ENCODE measurements at regions not wholly inside any gene's neighbourhood (a gene's known extent, or its start where the extent isn't known, plus 50 kb on each side); places are given as distances from the start of the nearest gene placed in this dataset.
"Not testable (repeated sequence)": the region's sequence is repeated elsewhere in the genome, so short reads cannot be mapped to it uniquely, and the experiment has no call there.

DNA sequence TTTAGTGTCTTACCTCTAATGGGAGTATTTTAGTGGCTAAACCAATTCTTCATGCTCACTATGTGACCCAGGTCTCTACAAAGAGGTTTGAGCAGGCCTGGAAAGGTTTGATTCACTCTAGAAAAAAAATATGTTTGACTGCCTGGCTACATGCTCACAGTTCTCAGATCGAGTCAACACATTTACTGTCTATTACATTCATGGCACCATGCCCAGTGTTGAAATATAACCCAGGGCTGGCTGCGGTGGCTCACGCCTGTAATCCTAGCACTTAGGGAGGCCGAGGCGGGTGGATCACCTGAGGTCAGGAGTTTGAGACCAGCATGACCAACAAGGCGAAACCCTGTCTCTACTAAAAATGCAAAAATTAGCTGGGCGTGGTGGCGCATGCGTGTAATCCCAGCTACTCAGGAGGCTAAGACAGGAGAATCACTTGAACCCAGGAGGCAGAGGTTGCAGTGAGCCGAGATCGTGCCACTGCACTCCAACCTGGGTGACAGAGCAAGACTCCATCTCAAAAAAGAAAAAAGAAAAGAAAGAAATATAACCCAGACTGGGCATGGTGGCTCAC lies 543.8 kb downstream of the HAPSTR1 start:
- not testable (repeated sequence) for H3K9ac ChIP-seq (ENCODE audit: low read depth, low read length); H3K27me3 ChIP-seq (ENCODE audit: control insufficient read depth, insufficient read depth, low read length); H3K27ac ChIP-seq (ENCODE audit: low read depth, low read length); H3K4me3 ChIP-seq (ENCODE audit: low read depth, low read length); H3K36me3 ChIP-seq (ENCODE audit: control insufficient read depth, insufficient read depth, low read length); H3K4me1 ChIP-seq (ENCODE audit: control insufficient read depth, insufficient read depth, low read length)
- H3K9me3 ChIP-seq (ENCODE audit: control insufficient read depth, insufficient read depth, low read length) = peaks cover 12% of the 10 kb centered on the region; the same call in 1 of the 2 replicates

DNA sequence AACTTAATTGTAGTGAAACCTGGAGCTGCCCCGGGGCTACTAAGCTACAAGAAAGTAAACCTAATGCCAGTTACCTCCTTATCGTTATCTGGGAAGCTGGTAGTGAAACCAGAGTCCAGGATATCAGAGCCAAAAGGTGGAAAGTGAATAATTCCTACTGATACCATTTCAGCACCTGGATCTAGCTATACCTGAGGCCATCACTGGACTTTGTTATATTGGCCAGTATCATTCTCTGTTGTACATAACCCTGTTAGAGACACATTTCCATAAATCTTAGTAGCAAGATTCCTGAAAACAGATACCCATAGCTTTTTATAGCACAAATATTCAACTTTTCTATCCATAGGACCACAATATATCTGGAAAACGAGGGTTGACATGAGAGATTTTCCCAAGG lies 538.0 kb downstream of the GRIN2A start:
- Histone ChIP-seq H3K9ac (ENCODE audit: low read depth, low read length) (no peak overlapping the region), H3K9me3 (ENCODE audit: control insufficient read depth, insufficient read depth, low read length) (no peaks in the 10 kb centered on the region), H3K27me3 (ENCODE audit: control insufficient read depth, insufficient read depth, low read length) (no peaks in the 10 kb centered on the region), H3K36me3 (ENCODE audit: control insufficient read depth, insufficient read depth, low read length) (no peaks in the 10 kb centered on the region), H3K4me3 (ENCODE audit: low read depth, low read length) (no peak overlapping the region), H3K27ac (ENCODE audit: low read depth, low read length) (no peak overlapping the region), H3K4me1 (ENCODE audit: control insufficient read depth, insufficient read depth, low read length) (no peaks in the 10 kb centered on the region)

DNA sequence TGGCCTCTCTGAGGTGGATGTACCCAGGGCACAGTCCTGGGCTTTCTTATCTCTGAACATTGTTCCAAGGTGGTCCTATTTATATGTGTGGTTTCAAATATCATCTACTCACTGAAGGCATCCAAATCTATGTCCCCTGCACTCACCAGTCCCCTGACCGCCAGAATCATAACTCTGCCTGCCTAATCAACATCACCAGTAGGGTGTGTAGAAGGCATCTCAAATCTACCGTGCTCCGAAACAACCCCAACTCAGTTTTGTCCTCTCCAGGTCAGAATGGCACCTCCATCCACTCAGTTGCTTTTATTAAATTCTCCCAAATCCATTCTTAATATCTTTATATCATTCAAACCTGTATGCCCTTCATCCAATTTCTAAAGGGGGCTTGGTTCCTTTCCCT lies 536.3 kb downstream of the GRIN2A start:
- H3K9ac ChIP-seq (ENCODE audit: low read depth, low read length) = no peak overlapping the region
- no peaks in the 10 kb centered on the region for H3K4me1 ChIP-seq (ENCODE audit: control insufficient read depth, insufficient read depth, low read length)
- no peak overlapping the region for H3K4me3 ChIP-seq (ENCODE audit: low read depth, low read length)
- no peaks in the 10 kb centered on the region for H3K9me3 ChIP-seq (ENCODE audit: control insufficient read depth, insufficient read depth, low read length)
- no peak overlapping the region for H3K27ac ChIP-seq (ENCODE audit: low read depth, low read length)
- H3K36me3 ChIP-seq (ENCODE audit: control insufficient read depth, insufficient read depth, low read length) = no peaks in the 10 kb centered on the region
- no peaks in the 10 kb centered on the region for H3K27me3 ChIP-seq (ENCODE audit: control insufficient read depth, insufficient read depth, low read length)

DNA sequence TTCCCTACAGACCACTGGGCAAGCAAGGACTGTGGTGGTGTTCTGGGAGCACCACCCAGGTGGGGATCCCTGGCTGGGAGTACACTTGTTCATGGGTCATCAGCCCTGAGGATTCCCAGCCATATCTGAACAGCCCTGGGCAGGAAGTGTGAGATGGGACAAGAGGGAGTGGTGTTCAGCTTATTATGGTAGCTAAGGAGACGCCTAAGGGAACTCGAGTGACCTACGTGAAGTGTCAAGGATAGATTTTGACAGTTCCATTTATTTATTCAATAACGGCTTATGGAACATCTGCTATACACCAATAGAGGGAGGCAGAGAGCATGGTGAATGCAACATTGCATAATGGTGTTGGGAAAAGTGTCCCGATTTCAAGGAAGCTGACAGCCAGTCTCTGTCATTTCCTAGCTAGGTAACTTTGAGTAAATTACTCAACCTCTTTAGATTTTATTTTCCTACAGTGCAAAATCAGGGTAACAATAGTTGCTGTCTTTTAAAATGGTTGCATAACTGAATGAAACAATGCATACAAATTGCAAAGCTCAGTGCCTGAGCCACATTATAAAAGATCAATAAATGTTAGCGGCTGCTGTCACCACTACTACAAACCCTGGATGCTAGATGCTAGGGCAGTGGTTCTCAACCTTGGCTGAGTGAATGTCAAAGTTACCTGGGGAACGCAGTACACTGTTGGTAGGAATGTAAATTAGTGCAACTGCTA lies 534.1 kb downstream of the GRIN2A start:
- no peaks in the 10 kb centered on the region for H3K9me3 ChIP-seq (ENCODE audit: control insufficient read depth, insufficient read depth, low read length)
- no peak overlapping the region for H3K4me3 ChIP-seq (ENCODE audit: low read depth, low read length)
- H3K27me3 ChIP-seq (ENCODE audit: control insufficient read depth, insufficient read depth, low read length) = no peaks in the 10 kb centered on the region
- no peaks in the 10 kb centered on the region for H3K4me1 ChIP-seq (ENCODE audit: control insufficient read depth, insufficient read depth, low read length)
- H3K9ac ChIP-seq (ENCODE audit: low read depth, low read length) = no peak overlapping the region
- H3K36me3 ChIP-seq (ENCODE audit: control insufficient read depth, insufficient read depth, low read length) = no peaks in the 10 kb centered on the region
- H3K27ac ChIP-seq (ENCODE audit: low read depth, low read length) = no peak overlapping the region

DNA sequence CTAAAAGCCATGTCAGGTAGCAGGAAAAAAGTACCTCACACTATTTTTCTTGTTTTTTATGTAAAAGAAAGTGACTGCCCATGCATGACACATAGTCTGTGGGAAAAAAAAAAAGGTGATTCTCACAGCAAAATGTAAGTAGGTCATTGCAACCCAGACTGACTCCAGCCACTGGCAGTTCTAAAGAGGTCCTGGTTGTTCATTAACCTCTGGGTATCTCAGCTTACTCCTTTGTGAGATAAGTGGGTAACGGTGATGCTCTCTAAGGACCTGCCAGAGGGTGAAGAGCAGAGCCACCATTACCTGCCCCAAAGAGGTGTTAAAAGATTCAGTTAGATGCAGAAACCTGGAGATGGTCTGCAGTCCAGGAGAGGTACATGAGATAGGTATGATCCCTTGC lies 531.9 kb downstream of the GRIN2A start:
- Histone ChIP-seq H3K27ac (ENCODE audit: low read depth, low read length) (peak overlapping the region; percentile 67), H3K4me3 (ENCODE audit: low read depth, low read length) (no peak overlapping the region), H3K9me3 (ENCODE audit: control insufficient read depth, insufficient read depth, low read length) (no peaks in the 10 kb centered on the region), H3K9ac (ENCODE audit: low read depth, low read length) (no peak overlapping the region), H3K27me3 (ENCODE audit: control insufficient read depth, insufficient read depth, low read length) (no peaks in the 10 kb centered on the region), H3K4me1 (ENCODE audit: control insufficient read depth, insufficient read depth, low read length) (peaks cover 9% of the 10 kb centered on the region; the same call in 1 of the 2 replicates), H3K36me3 (ENCODE audit: control insufficient read depth, insufficient read depth, low read length) (no peaks in the 10 kb centered on the region)

DNA sequence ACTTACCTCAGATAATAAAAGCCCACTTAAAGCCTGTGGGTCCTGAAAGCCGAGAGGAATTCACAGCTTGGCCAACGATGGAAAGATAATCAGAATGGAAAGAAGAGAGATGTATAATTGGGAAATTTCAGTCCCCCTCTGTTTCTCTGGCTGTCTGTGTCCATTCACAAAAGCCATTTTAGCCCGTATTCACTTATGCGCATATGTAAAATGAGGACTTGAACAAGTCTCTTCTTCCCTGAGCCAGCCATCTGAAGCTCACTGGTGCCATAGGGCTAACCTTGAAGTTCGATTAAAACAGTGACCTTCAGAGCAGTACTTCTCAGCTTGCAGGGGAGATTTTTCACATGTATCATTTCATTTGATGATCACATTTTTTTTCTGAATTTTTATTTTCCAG lies 527.2 kb downstream of the GRIN2A start:
- no peak overlapping the region for H3K4me3 ChIP-seq (ENCODE audit: low read depth, low read length)
- H3K9me3 ChIP-seq (ENCODE audit: control insufficient read depth, insufficient read depth, low read length) = no peaks in the 10 kb centered on the region
- no peak overlapping the region for H3K27ac ChIP-seq (ENCODE audit: low read depth, low read length)
- no peak overlapping the region for H3K9ac ChIP-seq (ENCODE audit: low read depth, low read length)
- H3K4me1 ChIP-seq (ENCODE audit: control insufficient read depth, insufficient read depth, low read length) = peaks cover 9% of the 10 kb centered on the region; the same call in 1 of the 2 replicates
- no peaks in the 10 kb centered on the region for H3K27me3 ChIP-seq (ENCODE audit: control insufficient read depth, insufficient read depth, low read length)
- no peaks in the 10 kb centered on the region for H3K36me3 ChIP-seq (ENCODE audit: control insufficient read depth, insufficient read depth, low read length)

- Histone ChIP-seq H3K9me3 (ENCODE audit: control insufficient read depth, insufficient read depth, low read length) (no peaks in the 10 kb centered on the region), H3K27ac (ENCODE audit: low read depth, low read length) (no peak overlapping the region), H3K27me3 (ENCODE audit: control insufficient read depth, insufficient read depth, low read length) (no peaks in the 10 kb centered on the region)
Measured at GRCh38 chr16:9657641-9658040, 524.6 kb downstream of the GRIN2A start.

GRCh38 chr16:9658164-9658563 lies 524.1 kb downstream of the GRIN2A start:
- Histone ChIP-seq H3K27ac (ENCODE audit: low read depth, low read length) (no peak overlapping the region), H3K4me1 (ENCODE audit: control insufficient read depth, insufficient read depth, low read length) (peaks cover 9% of the 10 kb centered on the region; the same call in 1 of the 2 replicates), H3K36me3 (ENCODE audit: control insufficient read depth, insufficient read depth, low read length) (no peaks in the 10 kb centered on the region), H3K4me3 (ENCODE audit: low read depth, low read length) (no peak overlapping the region), H3K9ac (ENCODE audit: low read depth, low read length) (no peak overlapping the region), H3K9me3 (ENCODE audit: control insufficient read depth, insufficient read depth, low read length) (no peaks in the 10 kb centered on the region), H3K27me3 (ENCODE audit: control insufficient read depth, insufficient read depth, low read length) (no peaks in the 10 kb centered on the region)

More at GRCh38 chr16:9657641-9658040, 524.6 kb downstream of the GRIN2A start:
- Histone ChIP-seq H3K4me3 (ENCODE audit: low read depth, low read length) (no peak overlapping the region), H3K36me3 (ENCODE audit: control insufficient read depth, insufficient read depth, low read length) (no peaks in the 10 kb centered on the region), H3K4me1 (ENCODE audit: control insufficient read depth, insufficient read depth, low read length) (peaks cover 9% of the 10 kb centered on the region; the same call in 1 of the 2 replicates), H3K9ac (ENCODE audit: low read depth, low read length) (no peak overlapping the region)

- Histone ChIP-seq H3K9me3 (ENCODE audit: control insufficient read depth, insufficient read depth, low read length) (no peaks in the 10 kb centered on the region), H3K4me1 (ENCODE audit: control insufficient read depth, insufficient read depth, low read length) (peaks cover 9% of the 10 kb centered on the region; the same call in 1 of the 2 replicates), H3K9ac (ENCODE audit: low read depth, low read length) (no peak overlapping the region), H3K36me3 (ENCODE audit: control insufficient read depth, insufficient read depth, low read length) (no peaks in the 10 kb centered on the region), H3K27me3 (ENCODE audit: control insufficient read depth, insufficient read depth, low read length) (no peaks in the 10 kb centered on the region), H3K27ac (ENCODE audit: low read depth, low read length) (no peak overlapping the region), H3K4me3 (ENCODE audit: low read depth, low read length) (no peak overlapping the region)
Measured at GRCh38 chr16:9658586-9658985, 523.6 kb downstream of the GRIN2A start.

- H3K36me3 ChIP-seq (ENCODE audit: control insufficient read depth, insufficient read depth, low read length) = peaks cover 17% of the 10 kb centered on the region
- H3K9me3 ChIP-seq (ENCODE audit: control insufficient read depth, insufficient read depth, low read length) = no peaks in the 10 kb centered on the region
- no peak overlapping the region for H3K9ac ChIP-seq (ENCODE audit: low read depth, low read length)
- H3K4me3 ChIP-seq (ENCODE audit: low read depth, low read length) = no peak overlapping the region
- H3K27me3 ChIP-seq (ENCODE audit: control insufficient read depth, insufficient read depth, low read length) = no peaks in the 10 kb centered on the region
- H3K27ac ChIP-seq (ENCODE audit: low read depth, low read length) = no peak overlapping the region
- no peaks in the 10 kb centered on the region for H3K4me1 ChIP-seq (ENCODE audit: control insufficient read depth, insufficient read depth, low read length)
Measured at GRCh38 chr16:9660898-9661297, 521.3 kb downstream of the GRIN2A start.

DNA sequence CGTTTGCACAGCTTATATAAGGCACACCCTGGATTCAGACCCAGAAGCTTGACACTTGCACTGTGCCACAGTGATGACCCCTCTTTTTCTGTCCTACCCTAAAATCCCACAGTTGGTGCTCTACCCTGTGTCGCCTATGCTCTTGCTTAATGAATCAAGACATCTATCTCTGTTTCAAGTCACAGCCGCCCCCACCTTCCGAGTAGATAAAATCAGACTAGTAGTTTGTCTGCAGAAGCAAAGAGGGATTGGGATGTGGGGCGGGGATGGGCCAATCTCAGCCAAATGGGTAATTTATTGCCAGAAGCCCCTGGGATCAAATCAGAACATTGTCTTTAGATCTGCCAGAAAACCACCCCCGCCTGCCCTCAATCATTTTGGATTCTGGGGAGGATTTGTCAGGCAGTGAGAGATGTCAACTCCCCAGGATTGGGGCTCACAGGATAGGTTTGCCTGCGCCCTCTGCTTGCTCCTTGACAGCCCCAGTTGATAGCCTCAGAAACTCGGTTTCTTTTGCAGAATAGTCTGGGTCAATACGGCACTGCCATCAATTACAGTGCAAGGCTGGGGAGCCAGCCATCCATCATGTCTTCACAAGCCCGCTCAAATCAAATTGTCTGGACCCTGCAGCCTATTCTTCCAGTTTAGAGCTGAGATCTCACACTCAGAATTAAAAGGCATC lies 520.8 kb downstream of the GRIN2A start:
- Histone ChIP-seq H3K9me3 (ENCODE audit: control insufficient read depth, insufficient read depth, low read length) (no peaks in the 10 kb centered on the region), H3K4me3 (ENCODE audit: low read depth, low read length) (no peak overlapping the region), H3K4me1 (ENCODE audit: control insufficient read depth, insufficient read depth, low read length) (no peaks in the 10 kb centered on the region), H3K9ac (ENCODE audit: low read depth, low read length) (no peak overlapping the region), H3K27ac (ENCODE audit: low read depth, low read length) (no peak overlapping the region), H3K36me3 (ENCODE audit: control insufficient read depth, insufficient read depth, low read length) (peaks cover 23% of the 10 kb centered on the region), H3K27me3 (ENCODE audit: control insufficient read depth, insufficient read depth, low read length) (no peaks in the 10 kb centered on the region)
